Epithelial cell of esophagus (primary cell): ENCODE measurements at regions not wholly inside any gene's neighbourhood (a gene's known extent, or its start where the extent isn't known, plus 50 kb on each side); places are given as distances from the start of the nearest gene placed in this dataset.
A peak's percentile ranks its signal among the peaks of the same experiment; 100 is the strongest.

Source experiments
- DNase-seq: peaks from one replicate; pipeline ENCODE4 v3.0.0; 2010; ENCODE audit warnings: low read depth
- H3K4me3 ChIP-seq: 2 replicates; pipeline ENCODE4 v1.5.1; 2011; ENCODE audit warnings: mild to moderate bottlenecking, low read length, control low read depth
- TF ChIP-seq, protein P1 (sequence below): IDR thresholded peaks from 2 replicates; pipeline ENCODE4 v1.5.1; 2011; ENCODE audit warnings: low read depth, mild to moderate bottlenecking, low read length, control low read depth, inconsistent platforms; ENCODE audit not compliant: insufficient read depth; ENCODE audit errors: missing control alignments

DNA sequence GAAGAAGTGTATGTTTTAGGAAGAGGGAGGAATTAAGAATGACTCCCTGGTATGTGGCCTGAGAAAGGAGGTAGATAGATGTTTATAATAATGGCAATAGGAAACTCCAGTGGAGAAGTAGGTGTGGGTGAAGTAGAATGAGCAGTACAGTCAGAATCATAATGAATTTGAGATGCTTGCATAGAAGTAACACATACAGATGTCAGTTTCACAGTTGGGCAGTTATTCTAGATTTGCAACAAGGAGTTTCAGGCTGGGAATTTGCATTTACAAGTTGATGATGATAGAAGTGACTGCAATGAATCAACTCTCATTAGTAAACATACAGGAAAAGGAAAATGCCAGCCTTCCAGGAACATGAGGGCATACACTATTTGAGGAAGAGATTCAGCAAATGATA lies 149.0 kb downstream of the SLITRK1 start:
- TF ChIP-seq, protein P1, sequence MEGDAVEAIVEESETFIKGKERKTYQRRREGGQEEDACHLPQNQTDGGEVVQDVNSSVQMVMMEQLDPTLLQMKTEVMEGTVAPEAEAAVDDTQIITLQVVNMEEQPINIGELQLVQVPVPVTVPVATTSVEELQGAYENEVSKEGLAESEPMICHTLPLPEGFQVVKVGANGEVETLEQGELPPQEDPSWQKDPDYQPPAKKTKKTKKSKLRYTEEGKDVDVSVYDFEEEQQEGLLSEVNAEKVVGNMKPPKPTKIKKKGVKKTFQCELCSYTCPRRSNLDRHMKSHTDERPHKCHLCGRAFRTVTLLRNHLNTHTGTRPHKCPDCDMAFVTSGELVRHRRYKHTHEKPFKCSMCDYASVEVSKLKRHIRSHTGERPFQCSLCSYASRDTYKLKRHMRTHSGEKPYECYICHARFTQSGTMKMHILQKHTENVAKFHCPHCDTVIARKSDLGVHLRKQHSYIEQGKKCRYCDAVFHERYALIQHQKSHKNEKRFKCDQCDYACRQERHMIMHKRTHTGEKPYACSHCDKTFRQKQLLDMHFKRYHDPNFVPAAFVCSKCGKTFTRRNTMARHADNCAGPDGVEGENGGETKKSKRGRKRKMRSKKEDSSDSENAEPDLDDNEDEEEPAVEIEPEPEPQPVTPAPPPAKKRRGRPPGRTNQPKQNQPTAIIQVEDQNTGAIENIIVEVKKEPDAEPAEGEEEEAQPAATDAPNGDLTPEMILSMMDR, result no peak
- H3K4me3 ChIP-seq, result no peak overlapping the region
- DNase-seq, result peak; percentile 25

DNA sequence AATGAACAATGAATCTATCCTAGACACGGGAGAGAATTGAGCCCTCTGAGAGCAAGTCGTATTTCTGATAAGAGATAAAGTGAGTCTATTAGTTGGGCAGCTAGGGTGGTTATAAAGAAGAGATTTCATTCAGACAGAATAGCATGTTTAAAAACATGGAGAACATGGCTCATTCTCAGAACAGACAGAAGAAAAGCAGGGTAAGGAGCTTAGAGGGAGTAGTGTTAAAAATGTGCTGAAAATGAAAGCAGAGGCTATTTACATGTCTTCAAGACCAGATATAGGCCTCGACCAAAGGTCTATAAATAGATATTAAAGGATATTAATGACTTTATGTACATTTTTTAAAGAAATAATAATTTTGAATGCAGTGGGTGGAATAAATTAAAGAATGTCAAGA lies 149.5 kb downstream of the SLITRK1 start:
- DNase-seq, result no peak
- TF ChIP-seq, protein P1, result no peak
- no peak overlapping the region for H3K4me3 ChIP-seq

DNA sequence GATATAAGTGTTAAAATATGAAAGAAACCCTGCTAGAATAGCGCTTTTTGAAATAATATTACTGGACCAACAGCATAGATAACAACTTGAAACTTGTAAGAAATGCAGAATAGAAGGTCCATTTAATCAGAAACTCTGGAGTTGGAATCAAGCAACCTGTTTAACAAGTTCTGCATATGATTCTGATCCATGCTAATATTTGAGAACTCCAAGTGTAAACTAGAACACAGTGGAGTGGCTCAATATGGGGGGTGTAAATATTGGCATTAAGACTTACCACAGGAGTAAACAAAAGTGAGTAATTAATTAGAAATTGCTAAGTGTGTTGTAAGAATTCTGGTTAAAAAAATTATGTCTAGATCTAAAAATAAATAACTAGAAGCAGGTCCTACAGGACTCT lies 151.2 kb downstream of the SLITRK1 start:
- TF ChIP-seq, protein P1, result no peak
- H3K4me3 ChIP-seq, result no peak overlapping the region
- DNase-seq, result peak; percentile 43

DNA sequence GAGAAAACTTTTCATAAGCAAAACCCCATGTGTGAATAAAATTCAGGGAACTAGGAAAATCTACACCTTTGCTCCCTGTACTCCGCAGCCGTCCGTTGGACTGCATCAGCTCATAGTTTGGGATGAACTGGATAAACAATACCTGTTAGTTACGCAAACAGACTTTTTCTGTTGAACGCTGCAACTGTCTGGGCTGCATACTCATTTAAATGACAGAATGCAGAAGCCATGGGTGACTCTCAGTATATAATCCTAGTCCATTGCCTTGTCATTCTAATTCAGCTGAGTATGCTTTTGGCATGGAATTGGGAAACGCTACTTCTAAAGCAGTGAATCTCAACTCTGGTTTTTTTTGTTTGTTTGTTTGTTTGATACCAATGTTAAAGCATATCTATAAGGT lies 151.6 kb downstream of the SLITRK1 start:
- peak; percentile 9 for DNase-seq
- TF ChIP-seq, protein P1, result no peak
- H3K4me3 ChIP-seq, result no peak overlapping the region

DNA sequence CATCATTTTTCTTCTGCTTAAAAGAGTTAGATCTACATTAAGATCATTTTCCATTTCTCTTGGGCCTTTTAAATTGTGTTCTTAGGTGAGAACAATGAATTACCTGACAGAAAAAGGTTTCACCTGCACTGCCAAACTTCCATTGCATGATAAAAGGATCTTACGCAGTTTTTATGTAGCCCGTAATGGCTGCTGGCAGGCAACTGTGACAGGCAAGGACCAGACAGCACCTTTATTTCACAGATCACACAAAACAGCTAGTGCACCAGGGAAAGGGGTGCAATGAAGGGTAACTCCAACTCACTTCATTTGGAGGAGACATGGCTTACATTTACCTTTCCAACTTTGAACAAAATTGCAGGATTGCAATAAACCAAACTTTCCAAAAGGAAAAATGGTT lies 159.8 kb downstream of the SLITRK1 start:
- no peak for DNase-seq
- no peak overlapping the region for H3K4me3 ChIP-seq
- TF ChIP-seq, protein P1, result no peak

DNA sequence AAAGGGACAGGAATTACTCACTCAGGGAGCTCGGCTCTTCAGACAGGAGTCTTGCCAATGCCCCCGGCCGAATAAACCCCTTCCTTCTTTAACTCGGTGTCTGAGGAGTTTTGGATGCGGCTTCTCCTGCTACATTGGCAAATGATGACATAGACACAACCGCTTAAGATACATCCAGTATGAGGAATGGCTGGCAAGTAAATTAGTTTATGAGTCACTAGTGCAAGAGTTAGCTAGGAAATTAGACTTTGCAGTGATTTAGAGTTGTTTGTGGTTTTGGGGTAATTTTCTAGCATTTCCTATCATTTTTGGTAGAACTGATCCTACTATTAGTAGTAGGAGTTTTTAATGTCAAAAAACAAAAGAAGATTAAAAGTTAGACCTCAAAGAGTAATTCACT lies 166.2 kb downstream of the SLITRK1 start:
- DNase-seq, result no peak
- TF ChIP-seq, protein P1, result no peak

DNA sequence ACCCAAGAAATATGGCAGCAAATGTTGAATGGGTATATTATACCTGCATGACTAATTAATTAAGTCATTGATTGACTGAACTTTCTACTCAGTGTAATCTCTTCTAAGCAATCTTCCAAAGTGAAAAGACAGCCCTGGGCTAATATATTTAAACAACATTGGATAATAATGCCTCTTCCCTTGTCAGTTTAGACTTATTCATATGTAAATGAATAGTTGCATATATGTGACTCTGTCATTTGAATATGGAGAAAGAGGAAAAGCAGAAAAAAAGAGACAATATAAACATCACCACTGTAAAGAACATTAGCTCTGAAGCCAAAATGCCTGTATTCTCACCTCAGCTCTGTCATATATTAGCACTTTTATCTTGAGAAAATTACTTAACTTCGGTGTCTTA lies 168.0 kb downstream of the SLITRK1 start:
- no peak for DNase-seq
- TF ChIP-seq, protein P1, result no peak

More for the DNA sequence above, 166.2 kb downstream of the SLITRK1 start:
- H3K4me3 ChIP-seq, result no peak overlapping the region

More for the DNA sequence above, 168.0 kb downstream of the SLITRK1 start:
- H3K4me3 ChIP-seq, result no peak overlapping the region
